SU-DHL-6 (cell line): ENCODE measurements at regions not wholly inside any gene's neighbourhood (a gene's known extent, or its start where the extent isn't known, plus 50 kb on each side); places are given as distances from the start of the nearest gene placed in this dataset.
"Not testable (repeated sequence)": the region's sequence is repeated elsewhere in the genome, so short reads cannot be mapped to it uniquely, and the experiment has no call there.

Source experiments
- CTCF ChIP-seq: fragments of 200-600 bp; sonication (generic); IDR thresholded peaks from one replicate; pipeline ENCODE4 v1.5.1; 2017; ENCODE audit warnings: antibody characterized with exemption, mild to moderate bottlenecking, low read length, moderate library complexity; ENCODE audit not compliant: insufficient read depth, poor library complexity, severe bottlenecking
- EZH2phosphoT487 ChIP-seq: fragments of 200-600 bp; sonication (generic), shearing (Covaris generic); conservative IDR thresholded peaks from 2 replicates; pipeline ENCODE4 v1.6.1; 2018; ENCODE audit warnings: mild to moderate bottlenecking, antibody characterized with exemption, low read length, moderate library complexity, mixed read lengths

- not testable (repeated sequence) for TF ChIP-seq CTCF, EZH2phosphoT487
These were observed 50.1 kb upstream of the ROPN1B start for GRCh38 chr3:125918866-125919265.
